AG10803 (cell line): ENCODE measurements at regions not wholly inside any gene's neighbourhood (a gene's known extent, or its start where the extent isn't known, plus 50 kb on each side); places are given as distances from the start of the nearest gene placed in this dataset.
"Not testable (repeated sequence)": the region's sequence is repeated elsewhere in the genome, so short reads cannot be mapped to it uniquely, and the experiment has no call there.

Experiments used
- DNase-seq: peaks from one replicate; pipeline ENCODE4 v3.0.0; 2010; ENCODE audit warnings: low read depth
- H3K4me3 ChIP-seq: 2 replicates; pipeline ENCODE4 v1.5.1; 2011; ENCODE audit warnings: mild to moderate bottlenecking, low read length, control low read depth
- CTCF ChIP-seq: conservative IDR thresholded peaks from 2 replicates; pipeline ENCODE4 v1.5.1; 2011; ENCODE audit warnings: mild to moderate bottlenecking, low read length, control low read depth, inconsistent platforms

DNA sequence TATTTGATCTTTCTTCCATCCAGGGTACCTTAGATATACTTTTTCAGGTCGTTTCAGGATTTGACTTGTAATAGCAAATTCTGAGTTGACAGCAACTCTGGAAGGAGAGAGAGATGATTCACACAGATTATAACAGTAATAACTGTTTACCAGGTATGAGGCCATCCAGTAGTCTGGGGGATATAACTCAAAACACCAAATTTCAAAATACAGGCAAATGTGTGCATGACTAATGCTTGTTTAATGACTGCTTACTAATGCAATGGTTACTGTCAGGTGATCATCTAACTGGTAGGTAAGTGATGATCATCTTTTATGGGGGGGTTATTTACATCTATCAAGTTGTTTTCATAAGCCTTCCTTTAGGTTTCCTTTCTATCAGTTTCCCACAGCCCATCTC is 412.3 kb downstream of the MAT2B start:
- TF ChIP-seq CTCF, result no peak
- no peak overlapping the region for H3K4me3 ChIP-seq
- no peak for DNase-seq

DNA sequence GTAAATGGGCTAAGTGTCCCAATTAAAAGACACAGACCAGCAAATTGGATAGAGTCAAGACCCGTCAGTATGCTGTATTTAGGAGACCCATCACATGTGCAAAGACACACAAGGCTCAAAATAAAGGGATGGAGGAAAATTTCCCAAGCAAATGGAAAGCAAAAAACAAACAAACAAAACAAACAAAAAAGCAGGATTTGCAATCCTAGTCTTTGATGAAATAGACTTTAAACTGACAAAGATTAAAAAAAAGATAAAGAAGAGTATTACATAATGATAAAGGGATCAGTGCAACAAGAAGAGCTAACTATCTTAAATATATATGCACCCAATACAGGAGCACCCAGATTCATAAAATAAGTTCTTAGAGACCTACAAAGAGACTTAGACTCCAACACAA is 429.6 kb downstream of the MAT2B start:
- H3K4me3 ChIP-seq, DNase-seq: not testable (repeated sequence)

GRCh38 chr5:163938595-163938994 is 433.2 kb downstream of the MAT2B start:
- no peak overlapping the region for H3K4me3 ChIP-seq
- DNase-seq, result no peak
- no peak for TF ChIP-seq CTCF

DNA sequence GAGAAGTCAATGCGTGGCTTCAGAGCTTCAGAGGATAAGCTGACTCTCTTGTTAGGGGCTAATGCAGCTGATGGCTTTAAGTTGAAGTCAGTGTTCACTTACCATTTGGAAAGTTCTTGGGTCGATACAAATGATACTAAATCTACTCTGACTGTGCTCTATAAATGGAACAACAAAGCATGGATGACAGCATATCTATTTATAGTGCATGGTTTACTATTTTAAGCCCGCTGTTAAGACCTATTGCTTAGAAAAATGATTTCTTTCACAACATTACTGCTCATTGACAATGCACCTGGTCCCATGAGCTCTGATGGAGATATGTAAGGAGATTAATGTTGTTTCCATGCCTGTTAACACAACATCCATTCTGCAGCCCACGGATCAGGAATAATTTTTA is 435.7 kb downstream of the MAT2B start:
- DNase-seq, result no peak
- H3K4me3 ChIP-seq, result no peak overlapping the region
- no peak for TF ChIP-seq CTCF

DNA sequence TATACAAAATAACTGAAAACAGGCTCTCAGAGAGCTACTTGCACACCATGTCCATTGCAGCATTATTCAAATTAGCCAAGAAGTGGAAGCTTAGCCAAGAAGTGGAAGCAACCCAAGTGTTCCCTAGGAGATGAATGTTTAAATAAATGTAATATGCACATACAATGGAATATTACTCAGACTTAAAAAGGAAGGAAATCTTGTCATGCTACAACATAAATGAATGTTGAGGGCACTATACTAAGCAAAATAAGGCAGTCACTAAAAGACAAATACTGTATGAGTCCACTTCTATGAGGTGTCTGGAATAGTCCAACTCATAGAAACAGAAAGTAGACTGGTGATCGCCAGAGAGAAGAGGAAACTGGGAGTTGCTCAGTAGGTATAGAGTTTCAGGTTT is 438.1 kb downstream of the MAT2B start:
- DNase-seq, result peak; percentile 6
- no peak overlapping the region for H3K4me3 ChIP-seq
- TF ChIP-seq CTCF, result no peak

DNA sequence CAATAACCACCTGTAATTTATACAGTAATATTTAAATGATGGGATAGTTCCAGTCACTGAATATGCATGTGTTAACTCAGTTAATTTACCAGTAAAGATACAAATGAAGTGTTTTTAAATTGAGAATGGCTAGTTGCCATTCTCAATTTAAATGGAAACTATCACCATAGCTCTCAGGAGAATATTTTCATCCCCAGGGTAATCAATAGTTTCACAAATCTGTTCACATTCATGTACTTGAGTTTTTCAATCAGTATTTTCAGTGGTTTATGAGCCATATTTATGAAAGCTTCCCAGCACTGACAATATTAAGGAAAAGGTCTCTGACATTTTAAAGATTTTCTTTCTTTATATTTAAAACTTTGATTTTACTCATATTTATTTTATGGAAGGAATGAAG is 439.3 kb downstream of the MAT2B start:
- H3K4me3 ChIP-seq, result no peak overlapping the region
- DNase-seq, result no peak
- TF ChIP-seq CTCF, result no peak

DNA sequence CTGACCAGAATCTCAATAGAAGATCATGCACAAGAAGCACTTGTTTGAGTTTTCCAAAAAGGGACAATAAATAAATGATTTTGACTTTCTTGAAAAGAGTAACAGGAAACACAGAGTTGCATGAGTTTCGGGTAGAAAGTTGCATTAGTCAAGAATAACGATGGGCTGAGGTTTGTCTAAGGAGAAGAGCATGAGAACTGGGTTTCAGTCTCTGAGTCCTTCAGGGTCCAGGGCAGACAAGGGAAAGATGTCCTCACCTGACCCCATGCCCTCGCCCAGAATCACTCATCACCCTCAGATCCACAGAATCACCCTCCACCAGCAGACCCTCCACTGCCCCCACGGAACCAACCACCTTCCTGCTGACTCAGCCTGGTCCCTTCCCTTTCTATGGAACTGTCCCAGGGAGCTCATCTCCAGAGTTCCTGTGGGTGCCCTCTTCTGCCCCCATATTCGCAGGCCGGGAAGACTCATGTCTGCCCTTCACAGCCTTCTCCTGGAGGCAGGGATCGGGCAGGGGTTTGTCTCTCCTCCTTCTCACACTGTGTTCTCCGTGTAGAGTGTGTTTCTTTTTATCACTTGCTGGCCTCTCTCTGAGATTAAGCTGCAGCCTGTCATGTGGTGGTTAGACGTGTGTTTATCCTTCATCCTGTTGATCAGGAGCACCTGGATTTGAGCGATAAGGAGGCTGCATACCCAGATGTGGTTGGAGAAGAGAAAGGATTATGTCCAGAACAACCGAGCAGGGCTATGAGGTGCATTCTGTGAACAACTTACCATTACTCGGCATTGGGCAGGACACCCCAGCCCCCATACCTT is 442.6 kb downstream of the MAT2B start:
- DNase-seq, result no peak
- no peak for TF ChIP-seq CTCF

More for the DNA sequence above, 442.6 kb downstream of the MAT2B start:
- no peak overlapping the region for H3K4me3 ChIP-seq
